ENCODE measurements at regions not wholly inside any gene's neighbourhood (a gene's known extent, or its start where the extent isn't known, plus 50 kb on each side); places are given as distances from the start of the nearest gene placed in this dataset.
"Not testable (repeated sequence)": the region's sequence is repeated elsewhere in the genome, so short reads cannot be mapped to it uniquely, and the experiment has no call there.

GRCh38 chr7:128561116-128561722, 84.7 kb downstream of the METTL2B start:
- FAIRE-seq; BruUV-seq (replicated peaks); H2AFZ ChIP-seq (ENCODE audit: low read length); intact Hi-C loops (cut with micrococcal nuclease; ENCODE audit: unreplicated experiment); H3K27me3 ChIP-seq (ENCODE audit: control insufficient read depth in 1 of 2, insufficient read depth in 2 of 2, low read length in 2 of 2); H3K27ac ChIP-seq (ENCODE audit: extremely low read length, insufficient read depth, low read length); DNase-seq (ENCODE audit: low spot score); ATAC-seq; H3K36me3 ChIP-seq (replicated peaks in 1 of 2; ENCODE audit: control insufficient read depth in 1 of 2, insufficient read depth in 2 of 2, low read length in 2 of 2); H4K20me1 ChIP-seq (ENCODE audit: insufficient read depth, low read length); in situ Hi-C loops (cut with HindIII; ENCODE audit: extremely low pct_ligation_motif_present, low pct_unique_long_range_greater_than_20kb); POLR2A ChIA-PET; H3K9me3 ChIP-seq (ENCODE audit: low read length); H3K9ac ChIP-seq (ENCODE audit: insufficient read depth, low read depth, low read length); CTCF ChIA-PET (ENCODE audit: low intra/inter-chr PET ratio, low total read pairs); H3K4me3 ChIP-seq (replicated peaks in 1 of 3; ENCODE audit: insufficient read depth in 1 of 3, low read depth in 2 of 3, low read length in 3 of 3): not testable (repeated sequence)
- Histone ChIP-seq H3K79me2 (ENCODE audit: insufficient read depth, low read length) (peaks cover 30% of the 10 kb centered on the region), H3K4me2 (ENCODE audit: low read depth, low read length) (peak overlapping the region; percentile 23; the same call in 1 of the 2 replicates), H3K4me1 (ENCODE audit: insufficient read depth, low read length) (peaks cover 18% of the 10 kb centered on the region)
- 80% methylated on average over 3 of the region's 4 CpGs for WGBS (ENCODE audit: low lambda C conversion rate)

- H3K9ac ChIP-seq (ENCODE audit: insufficient read depth, low read depth, low read length); H3K36me3 ChIP-seq (replicated peaks in 1 of 2; ENCODE audit: control insufficient read depth in 1 of 2, insufficient read depth in 2 of 2, low read length in 2 of 2); H4K20me1 ChIP-seq (ENCODE audit: insufficient read depth, low read length); in situ Hi-C loops (cut with HindIII; ENCODE audit: extremely low pct_ligation_motif_present, low pct_unique_long_range_greater_than_20kb); POLR2A ChIA-PET; CTCF ChIA-PET (ENCODE audit: low intra/inter-chr PET ratio, low total read pairs); H3K27me3 ChIP-seq (ENCODE audit: control insufficient read depth in 1 of 2, insufficient read depth in 2 of 2, low read length in 2 of 2); H3K9me3 ChIP-seq (ENCODE audit: low read length); FAIRE-seq; H3K4me2 ChIP-seq (ENCODE audit: low read depth, low read length); intact Hi-C loops (cut with micrococcal nuclease; ENCODE audit: unreplicated experiment); DNase-seq (ENCODE audit: low spot score); H3K4me3 ChIP-seq (replicated peaks in 1 of 3; ENCODE audit: insufficient read depth in 1 of 3, low read depth in 2 of 3, low read length in 3 of 3); H3K27ac ChIP-seq (ENCODE audit: extremely low read length, insufficient read depth, low read length); BruUV-seq (replicated peaks); H2AFZ ChIP-seq (ENCODE audit: low read length); ATAC-seq: not testable (repeated sequence)
- Histone ChIP-seq H3K4me1 (ENCODE audit: insufficient read depth, low read length) (peaks cover 18% of the 10 kb centered on the region), H3K79me2 (ENCODE audit: insufficient read depth, low read length) (peaks cover 28% of the 10 kb centered on the region)
- WGBS (ENCODE audit: low lambda C conversion rate) = 98% methylated on average over 5 of the region's 5 CpGs
These were observed 86.2 kb downstream of the METTL2B start for GRCh38 chr7:128562795-128563194.

- POLR2A ChIA-PET; intact Hi-C loops (cut with micrococcal nuclease; ENCODE audit: unreplicated experiment); FAIRE-seq; BruUV-seq (replicated peaks); H3K9ac ChIP-seq (ENCODE audit: insufficient read depth, low read depth, low read length); H3K4me3 ChIP-seq (replicated peaks in 1 of 3; ENCODE audit: insufficient read depth in 1 of 3, low read depth in 2 of 3, low read length in 3 of 3); H3K36me3 ChIP-seq (replicated peaks in 1 of 2; ENCODE audit: control insufficient read depth in 1 of 2, insufficient read depth in 2 of 2, low read length in 2 of 2); H3K27ac ChIP-seq (ENCODE audit: extremely low read length, insufficient read depth, low read length); H3K9me3 ChIP-seq (ENCODE audit: low read length); DNase-seq (ENCODE audit: low spot score); H2AFZ ChIP-seq (ENCODE audit: low read length); in situ Hi-C loops (cut with HindIII; ENCODE audit: extremely low pct_ligation_motif_present, low pct_unique_long_range_greater_than_20kb); H4K20me1 ChIP-seq (ENCODE audit: insufficient read depth, low read length); H3K4me2 ChIP-seq (ENCODE audit: low read depth, low read length); CTCF ChIA-PET (ENCODE audit: low intra/inter-chr PET ratio, low total read pairs); H3K27me3 ChIP-seq (ENCODE audit: control insufficient read depth in 1 of 2, insufficient read depth in 2 of 2, low read length in 2 of 2): not testable (repeated sequence)
- H3K4me1 ChIP-seq (ENCODE audit: insufficient read depth, low read length) = peaks cover 18% of the 10 kb centered on the region
- peaks cover 29% of the 10 kb centered on the region for H3K79me2 ChIP-seq (ENCODE audit: insufficient read depth, low read length)
- peak; percentile 32; the same call in 1 of the 3 replicates for ATAC-seq
- WGBS (ENCODE audit: low lambda C conversion rate) = 96% methylated on average over 1 of the region's 2 CpGs
These were observed 87.7 kb downstream of the METTL2B start for GRCh38 chr7:128564123-128564700.

- H3K27me3 ChIP-seq (ENCODE audit: control insufficient read depth in 1 of 2, insufficient read depth in 2 of 2, low read length in 2 of 2); H3K4me2 ChIP-seq (ENCODE audit: low read depth, low read length); H3K36me3 ChIP-seq (replicated peaks in 1 of 2; ENCODE audit: control insufficient read depth in 1 of 2, insufficient read depth in 2 of 2, low read length in 2 of 2); DNase-seq (ENCODE audit: low spot score); in situ Hi-C loops (cut with HindIII; ENCODE audit: extremely low pct_ligation_motif_present, low pct_unique_long_range_greater_than_20kb); H3K9me3 ChIP-seq (ENCODE audit: low read length); H2AFZ ChIP-seq (ENCODE audit: low read length); ATAC-seq; CTCF ChIA-PET (ENCODE audit: low intra/inter-chr PET ratio, low total read pairs); H3K4me3 ChIP-seq (replicated peaks in 1 of 3; ENCODE audit: insufficient read depth in 1 of 3, low read depth in 2 of 3, low read length in 3 of 3); BruUV-seq (replicated peaks); H3K27ac ChIP-seq (ENCODE audit: extremely low read length, insufficient read depth, low read length); intact Hi-C loops (cut with micrococcal nuclease; ENCODE audit: unreplicated experiment); POLR2A ChIA-PET; H3K9ac ChIP-seq (ENCODE audit: insufficient read depth, low read depth, low read length); H4K20me1 ChIP-seq (ENCODE audit: insufficient read depth, low read length); FAIRE-seq: not testable (repeated sequence)
- H3K79me2 ChIP-seq (ENCODE audit: insufficient read depth, low read length) = peaks cover 26% of the 10 kb centered on the region
- WGBS (ENCODE audit: low lambda C conversion rate) = 97% methylated on average over 4 of the region's 4 CpGs
- H3K4me1 ChIP-seq (ENCODE audit: insufficient read depth, low read length) = peaks cover 13% of the 10 kb centered on the region
These were observed 88.7 kb downstream of the METTL2B start for GRCh38 chr7:128564932-128565864.

Data from HepG2 (cell line).